ENCODE measurements at regions not wholly inside any gene's neighbourhood (a gene's known extent, or its start where the extent isn't known, plus 50 kb on each side); places are given as distances from the start of the nearest gene placed in this dataset.

GRCh38 chr16:65406116-65406515, 284.3 kb upstream of the CDH11 start:
- TF ChIP-seq CTCF (conservative IDR thresholded peaks at IDR 0.05; ENCODE audit: low read length) (no peak), EZH2phosphoT487 (IDR thresholded peaks at IDR 0.05; ENCODE audit: borderline replicate concordance, low read depth, low read length) (no peak)
